ENCODE measurements at regions not wholly inside any gene's neighbourhood (a gene's known extent, or its start where the extent isn't known, plus 50 kb on each side); places are given as distances from the start of the nearest gene placed in this dataset.

GRCh38 chr7:25765110-25765655 is 386.8 kb upstream of the NFE2L3 start:
- H3K4me3 ChIP-seq (ENCODE audit: low read length), result no peak overlapping the region
- peak; percentile 13 for DNase-seq (ENCODE audit: low read depth)
- TF ChIP-seq CTCF (IDR thresholded peaks at IDR 0.05; ENCODE audit: insufficient read depth, low read depth, low read length, missing control alignments), result no peak

- no peak for TF ChIP-seq CTCF (IDR thresholded peaks at IDR 0.05; ENCODE audit: insufficient read depth, low read depth, low read length, missing control alignments)
- no peak overlapping the region for H3K4me3 ChIP-seq (ENCODE audit: low read length)
- DNase-seq (ENCODE audit: low read depth), result no peak
Observed at GRCh38 chr7:25770235-25770634, 381.8 kb upstream of the NFE2L3 start.

- no peak for TF ChIP-seq CTCF (IDR thresholded peaks at IDR 0.05; ENCODE audit: insufficient read depth, low read depth, low read length, missing control alignments)
- DNase-seq (ENCODE audit: low read depth), result no peak
- H3K4me3 ChIP-seq (ENCODE audit: low read length), result no peak overlapping the region
Observed at GRCh38 chr7:25770670-25771069, 381.3 kb upstream of the NFE2L3 start.

GRCh38 chr7:25771491-25771890 is 380.5 kb upstream of the NFE2L3 start:
- TF ChIP-seq CTCF (IDR thresholded peaks at IDR 0.05; ENCODE audit: insufficient read depth, low read depth, low read length, missing control alignments), result no peak
- DNase-seq (ENCODE audit: low read depth), result no peak
- no peak overlapping the region for H3K4me3 ChIP-seq (ENCODE audit: low read length)

- TF ChIP-seq CTCF (IDR thresholded peaks at IDR 0.05; ENCODE audit: insufficient read depth, low read depth, low read length, missing control alignments), result no peak
Observed at GRCh38 chr7:25772802-25773201, 379.2 kb upstream of the NFE2L3 start.

GRCh38 chr7:25774675-25775074 is 377.3 kb upstream of the NFE2L3 start:
- H3K4me3 ChIP-seq (ENCODE audit: low read length), result no peak overlapping the region
- no peak for DNase-seq (ENCODE audit: low read depth)
- no peak for TF ChIP-seq CTCF (IDR thresholded peaks at IDR 0.05; ENCODE audit: insufficient read depth, low read depth, low read length, missing control alignments)

More at GRCh38 chr7:25772802-25773201, 379.2 kb upstream of the NFE2L3 start:
- DNase-seq (ENCODE audit: low read depth), result no peak
- H3K4me3 ChIP-seq (ENCODE audit: low read length), result no peak overlapping the region

GRCh38 chr7:25775570-25775969 is 376.4 kb upstream of the NFE2L3 start:
- H3K4me3 ChIP-seq (ENCODE audit: low read length), result no peak overlapping the region
- no peak for TF ChIP-seq CTCF (IDR thresholded peaks at IDR 0.05; ENCODE audit: insufficient read depth, low read depth, low read length, missing control alignments)
- no peak for DNase-seq (ENCODE audit: low read depth)
